Activated naive CD8-positive, alpha-beta T cell treated with anti-CD3 and anti-CD28 coated beads for 36 hours (primary cell): ENCODE measurements at regions not wholly inside any gene's neighbourhood (a gene's known extent, or its start where the extent isn't known, plus 50 kb on each side); places are given as distances from the start of the nearest gene placed in this dataset.
"Not testable (repeated sequence)": the region's sequence is repeated elsewhere in the genome, so short reads cannot be mapped to it uniquely, and the experiment has no call there.

Experiments
- DNase-seq: peaks from one replicate; pipeline ENCODE4 v3.0.0; 2021
- H3K27ac Mint-ChIP-seq: one replicate; pipeline ENCODE4 v1.8.0; 2022; ENCODE audit warnings: mild to moderate bottlenecking, moderate library complexity, mixed read lengths
- H3K27me3 Mint-ChIP-seq: one replicate; pipeline ENCODE4 v1.8.0; 2022; ENCODE audit warnings: mild to moderate bottlenecking, mixed read lengths
- H3K36me3 Mint-ChIP-seq: one replicate; pipeline ENCODE4 v1.8.0; 2021; ENCODE audit warnings: mild to moderate bottlenecking, mixed read lengths
- H3K4me1 Mint-ChIP-seq: one replicate; pipeline ENCODE4 v1.8.0; 2021; ENCODE audit warnings: mixed read lengths
- H3K4me3 Mint-ChIP-seq: one replicate; pipeline ENCODE4 v1.8.0; 2022; ENCODE audit warnings: mild to moderate bottlenecking, moderate library complexity, mixed read lengths
- H3K9me3 Mint-ChIP-seq: one replicate; pipeline ENCODE4 v1.8.0; 2022; ENCODE audit warnings: mixed read lengths

DNA sequence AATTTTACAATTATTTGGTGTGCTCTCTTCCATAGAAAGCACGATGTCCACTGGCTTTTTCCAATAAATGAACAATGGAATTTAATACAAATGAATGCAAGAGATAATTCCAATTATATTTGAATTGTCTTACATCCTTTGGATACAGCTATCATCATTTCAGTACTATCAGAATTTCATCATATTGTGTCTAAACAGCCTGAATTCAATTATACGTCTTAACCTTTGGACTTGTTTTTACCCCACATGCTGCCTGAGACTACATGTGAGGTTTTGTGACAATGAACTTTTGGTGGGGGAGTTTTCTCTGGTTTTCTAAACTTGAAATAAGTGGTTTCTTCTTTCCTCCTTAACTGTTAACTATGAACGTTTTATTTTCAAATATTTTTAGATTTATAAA lies 1176.0 kb downstream of the EPHA7 start:
- Mint-ChIP-seq H3K27me3 (no peaks in the 10 kb centered on the region), H3K27ac (no peak overlapping the region), H3K4me1 (no peaks in the 10 kb centered on the region), H3K36me3 (no peaks in the 10 kb centered on the region), H3K4me3 (no peak overlapping the region), H3K9me3 (peaks cover 1% of the 10 kb centered on the region)
- DNase-seq: no peak

DNA sequence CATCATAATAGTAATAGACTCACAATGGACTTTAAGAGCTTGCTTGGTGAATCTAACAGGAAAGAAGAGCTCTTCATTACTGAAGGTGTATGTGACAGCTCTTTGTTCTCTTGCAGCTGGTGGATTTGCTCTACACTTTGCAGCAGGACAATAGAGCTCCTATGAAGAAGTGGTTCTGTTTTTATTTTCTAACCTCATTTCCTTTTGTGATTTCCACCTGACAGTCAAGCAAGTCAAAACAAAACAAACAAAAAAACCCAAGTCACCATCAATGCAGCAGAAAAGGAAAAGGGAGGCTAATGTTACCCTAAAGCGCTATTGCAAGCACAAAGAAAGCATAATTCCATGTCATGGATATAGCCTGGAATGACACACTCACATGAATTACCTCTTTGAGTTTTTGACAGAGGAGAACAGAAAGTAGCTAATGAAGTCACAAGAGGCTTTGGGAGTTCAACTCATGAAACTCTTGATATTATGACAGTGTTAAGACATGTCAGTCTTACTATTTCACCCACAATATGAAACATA lies 1188.1 kb downstream of the EPHA7 start:
- no peak for DNase-seq
- H3K4me3 Mint-ChIP-seq: no peak overlapping the region
- H3K27me3 Mint-ChIP-seq: no peaks in the 10 kb centered on the region
- no peak overlapping the region for H3K27ac Mint-ChIP-seq
- H3K9me3 Mint-ChIP-seq: peaks cover 2% of the 10 kb centered on the region
- no peaks in the 10 kb centered on the region for H3K36me3 Mint-ChIP-seq
- no peaks in the 10 kb centered on the region for H3K4me1 Mint-ChIP-seq

DNA sequence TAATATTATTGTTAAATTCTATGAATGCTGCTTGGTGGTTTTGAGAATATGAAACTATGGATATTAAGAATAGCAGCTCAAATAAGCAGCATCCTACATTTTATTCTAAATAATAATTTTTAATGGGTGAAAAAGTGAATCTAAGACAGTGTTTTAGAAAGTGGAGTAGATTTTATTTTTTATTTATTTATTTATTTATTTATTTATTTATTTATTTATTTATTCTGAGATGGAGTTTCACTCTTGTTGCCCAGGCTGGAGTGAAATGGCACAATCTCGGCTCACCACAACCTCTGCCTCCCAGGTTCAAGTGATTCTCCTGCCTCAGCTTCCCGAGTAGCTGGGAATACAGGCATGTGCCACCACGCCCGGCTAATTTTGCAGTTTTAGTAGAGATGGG lies 1199.4 kb downstream of the EPHA7 start:
- H3K27ac Mint-ChIP-seq, H3K4me3 Mint-ChIP-seq, H3K9me3 Mint-ChIP-seq, H3K27me3 Mint-ChIP-seq, H3K4me1 Mint-ChIP-seq, H3K36me3 Mint-ChIP-seq, DNase-seq: not testable (repeated sequence)

DNA sequence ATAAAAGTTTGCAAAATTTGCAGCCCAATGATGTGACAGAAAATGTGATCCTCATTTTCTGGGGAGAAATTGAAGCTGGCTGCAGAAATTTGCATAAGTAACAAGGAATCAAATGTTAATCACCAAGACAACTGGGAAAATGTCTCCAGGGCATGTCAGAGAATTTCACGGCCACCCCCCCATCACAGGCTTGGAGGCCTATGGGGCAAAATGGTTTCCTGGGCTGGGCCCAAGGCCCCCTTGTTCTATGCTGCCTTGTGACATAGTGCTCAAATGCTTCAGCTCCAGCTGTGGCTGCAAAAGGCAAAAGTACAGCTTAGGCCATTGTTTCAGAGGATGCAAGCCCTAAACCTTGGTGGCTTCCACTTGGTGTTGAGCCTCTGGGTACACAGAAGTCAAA lies 1202.6 kb downstream of the EPHA7 start:
- Mint-ChIP-seq H3K9me3 (peaks cover 10% of the 10 kb centered on the region), H3K27ac (no peak overlapping the region), H3K4me3 (no peak overlapping the region), H3K36me3 (no peaks in the 10 kb centered on the region), H3K4me1 (no peaks in the 10 kb centered on the region), H3K27me3 (no peaks in the 10 kb centered on the region)
- DNase-seq: no peak

DNA sequence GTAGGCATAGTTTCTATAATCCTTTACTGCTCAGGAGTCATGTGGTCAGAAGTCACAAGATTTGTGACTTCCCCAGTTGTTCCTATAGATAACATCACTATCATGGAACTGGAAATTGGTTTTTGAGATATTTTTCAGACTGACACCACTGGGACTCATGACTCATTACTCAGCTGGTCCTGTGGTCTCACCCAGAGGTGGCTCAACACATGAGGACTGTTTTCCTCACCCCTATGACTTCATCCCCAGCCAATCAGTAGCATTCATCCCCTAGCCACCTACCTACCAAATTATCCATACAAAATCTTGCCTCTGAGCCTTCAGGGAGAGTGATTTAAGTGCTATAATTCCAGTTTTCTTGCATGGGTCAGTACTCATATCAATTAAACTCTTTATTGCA lies 1217.7 kb downstream of the EPHA7 start:
- Mint-ChIP-seq H3K9me3 (peaks cover 7% of the 10 kb centered on the region), H3K4me1 (no peaks in the 10 kb centered on the region), H3K27me3 (no peaks in the 10 kb centered on the region), H3K4me3 (no peak overlapping the region), H3K27ac (no peak overlapping the region), H3K36me3 (no peaks in the 10 kb centered on the region)
- no peak for DNase-seq

DNA sequence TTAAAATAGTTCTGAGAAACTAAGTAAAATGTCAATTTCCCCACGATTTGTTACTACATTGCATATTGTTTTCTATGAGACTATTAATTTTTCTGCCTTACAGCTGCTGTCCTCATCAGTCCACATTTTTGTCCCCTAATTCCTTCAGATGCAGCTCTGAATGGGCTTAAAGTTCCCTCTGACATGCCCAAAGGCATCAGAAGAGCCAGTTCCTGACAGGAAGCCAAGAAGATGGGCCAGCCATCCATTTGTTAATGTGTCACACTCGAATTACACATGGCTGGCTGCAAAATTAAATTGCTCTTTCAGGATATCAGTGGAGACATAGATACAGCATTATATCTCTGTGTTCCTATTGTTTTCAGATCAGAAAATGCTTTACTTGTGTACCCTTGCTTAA lies 1223.0 kb downstream of the EPHA7 start:
- Mint-ChIP-seq H3K9me3 (peaks cover 5% of the 10 kb centered on the region), H3K36me3 (no peaks in the 10 kb centered on the region), H3K4me1 (no peaks in the 10 kb centered on the region), H3K27ac (no peak overlapping the region), H3K27me3 (no peaks in the 10 kb centered on the region), H3K4me3 (no peak overlapping the region)
- no peak for DNase-seq

DNA sequence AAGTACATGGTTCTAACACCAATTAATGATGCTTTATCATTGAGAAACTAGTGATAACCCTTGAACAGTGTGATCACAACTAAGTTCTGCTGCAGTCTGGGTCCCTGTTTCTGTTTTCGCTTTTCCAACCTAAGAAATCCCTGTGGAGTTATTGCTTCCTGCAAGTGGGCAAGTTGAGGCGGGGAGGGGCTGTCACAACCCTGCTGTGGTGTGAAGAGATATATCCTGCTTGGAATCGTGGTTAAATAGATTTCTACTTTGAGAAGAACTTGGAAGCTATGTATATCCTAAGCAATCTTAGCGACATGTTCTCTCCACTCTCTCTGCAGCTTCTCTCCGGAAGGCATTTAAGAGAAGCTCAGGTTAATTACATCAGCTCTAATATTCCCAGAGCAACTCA lies 1223.6 kb downstream of the EPHA7 start:
- peaks cover 5% of the 10 kb centered on the region for H3K9me3 Mint-ChIP-seq
- no peaks in the 10 kb centered on the region for H3K4me1 Mint-ChIP-seq
- no peak overlapping the region for H3K4me3 Mint-ChIP-seq
- no peaks in the 10 kb centered on the region for H3K27me3 Mint-ChIP-seq
- H3K36me3 Mint-ChIP-seq: no peaks in the 10 kb centered on the region
- no peak for DNase-seq
- no peak overlapping the region for H3K27ac Mint-ChIP-seq

DNA sequence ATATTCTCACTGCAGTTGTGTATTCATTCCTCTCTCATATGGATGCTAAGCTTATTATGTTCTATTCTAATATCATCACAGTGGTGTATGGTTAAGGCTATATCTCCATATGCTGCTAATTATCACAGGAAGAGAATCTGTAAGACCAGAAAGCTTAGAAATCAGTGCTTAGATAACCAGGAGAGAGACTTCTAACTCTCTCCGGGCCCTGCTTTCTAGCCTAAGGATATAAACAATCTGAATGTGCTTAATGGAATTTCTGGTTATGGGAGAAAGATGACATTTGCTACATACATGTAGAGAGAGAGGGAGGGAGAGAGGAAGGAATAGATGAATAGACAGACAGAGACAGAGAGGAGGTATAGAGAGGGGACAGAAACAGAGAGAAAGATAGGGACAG lies 1231.3 kb downstream of the EPHA7 start:
- DNase-seq: no peak
- H3K9me3 Mint-ChIP-seq: peaks cover 4% of the 10 kb centered on the region
- no peak overlapping the region for H3K27ac Mint-ChIP-seq
- H3K36me3 Mint-ChIP-seq: no peaks in the 10 kb centered on the region
- H3K4me3 Mint-ChIP-seq: no peak overlapping the region
- H3K4me1 Mint-ChIP-seq: no peaks in the 10 kb centered on the region
- no peaks in the 10 kb centered on the region for H3K27me3 Mint-ChIP-seq

DNA sequence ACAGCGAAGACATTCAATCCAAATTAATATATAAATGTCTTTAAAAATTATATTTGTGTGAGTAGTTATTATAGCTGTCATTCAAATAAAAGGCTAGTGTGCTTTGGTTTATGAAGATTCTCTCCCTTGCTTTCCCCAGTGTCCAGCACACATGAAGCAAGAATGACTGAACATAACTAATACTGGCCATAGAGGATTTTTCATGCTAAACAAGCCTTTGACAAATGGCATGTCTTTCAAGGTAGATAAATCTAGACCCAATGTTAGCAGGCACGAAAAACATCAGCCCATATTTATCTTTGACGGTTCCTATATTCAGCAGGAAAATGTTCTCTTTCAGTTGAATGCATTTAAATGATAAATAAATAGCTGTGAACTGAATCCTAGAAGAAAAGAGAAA lies 1234.4 kb downstream of the EPHA7 start:
- Mint-ChIP-seq H3K36me3 (no peaks in the 10 kb centered on the region), H3K27me3 (no peaks in the 10 kb centered on the region), H3K27ac (no peak overlapping the region), H3K4me3 (no peak overlapping the region), H3K4me1 (no peaks in the 10 kb centered on the region), H3K9me3 (peaks cover 4% of the 10 kb centered on the region)
- DNase-seq: no peak

DNA sequence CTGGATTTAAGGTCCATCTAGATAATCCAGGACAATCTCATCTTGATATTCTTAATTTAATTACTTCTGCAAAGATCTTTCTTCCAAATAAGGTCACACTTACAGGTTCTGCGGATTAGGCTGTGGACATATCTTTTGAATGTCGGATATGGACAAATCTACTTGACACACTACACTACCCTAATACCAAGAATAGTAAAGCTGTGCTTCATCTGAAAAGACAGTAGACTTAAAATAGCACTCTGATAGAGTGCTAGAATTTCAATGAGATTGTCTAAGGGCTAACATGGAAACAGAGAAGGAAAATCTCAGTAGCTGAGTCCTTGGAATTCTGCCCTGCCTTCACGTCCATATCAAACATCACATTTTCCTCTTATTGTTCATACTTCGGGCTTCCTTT lies 1238.0 kb downstream of the EPHA7 start:
- Mint-ChIP-seq H3K27me3 (no peaks in the 10 kb centered on the region), H3K4me3 (no peak overlapping the region), H3K27ac (no peak overlapping the region), H3K4me1 (no peaks in the 10 kb centered on the region), H3K9me3 (no peaks in the 10 kb centered on the region), H3K36me3 (no peaks in the 10 kb centered on the region)
- DNase-seq: no peak

DNA sequence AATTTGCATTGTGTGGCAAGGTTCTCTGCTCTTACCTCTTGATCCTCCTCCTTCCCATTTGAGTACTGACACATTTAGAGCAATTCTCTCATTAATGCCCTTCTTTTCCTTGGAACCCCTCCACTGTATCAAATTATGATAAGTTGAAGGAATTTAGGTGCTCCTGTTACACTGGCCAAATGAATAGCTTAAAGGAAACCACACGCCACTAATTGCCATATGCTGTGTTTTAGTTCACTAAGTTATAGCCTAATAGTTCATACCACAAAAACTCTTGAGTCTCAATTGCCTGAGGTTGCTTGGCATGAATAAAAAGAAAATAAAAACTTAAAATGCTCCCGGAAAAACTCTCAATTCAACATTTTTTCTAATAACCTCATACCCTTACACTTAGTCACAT lies 1239.3 kb downstream of the EPHA7 start:
- Mint-ChIP-seq H3K27me3 (no peaks in the 10 kb centered on the region), H3K4me3 (no peak overlapping the region), H3K4me1 (no peaks in the 10 kb centered on the region), H3K9me3 (peaks cover 4% of the 10 kb centered on the region), H3K27ac (no peak overlapping the region), H3K36me3 (no peaks in the 10 kb centered on the region)
- DNase-seq: no peak

DNA sequence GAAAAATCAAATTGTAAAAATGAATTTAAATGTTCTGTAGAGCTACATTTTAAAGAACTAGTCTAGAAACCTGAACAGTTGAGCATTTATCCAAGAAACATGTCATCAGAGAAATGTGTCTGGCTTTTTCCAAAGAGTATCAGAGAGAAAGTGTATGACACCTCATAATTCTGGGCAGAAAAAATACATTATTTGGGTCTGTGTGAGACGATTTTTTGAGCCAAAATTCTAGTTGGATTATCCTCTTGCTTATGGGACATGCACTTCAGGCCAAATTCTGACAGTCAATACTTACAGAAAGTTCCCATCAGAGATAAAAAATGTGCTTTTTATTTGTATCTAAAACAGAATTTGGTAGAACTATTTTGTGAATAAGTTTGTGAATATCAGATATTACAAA lies 1242.7 kb downstream of the EPHA7 start:
- peaks cover 6% of the 10 kb centered on the region for H3K9me3 Mint-ChIP-seq
- H3K27me3 Mint-ChIP-seq: no peaks in the 10 kb centered on the region
- H3K4me1 Mint-ChIP-seq: no peaks in the 10 kb centered on the region
- H3K4me3 Mint-ChIP-seq: no peak overlapping the region
- H3K36me3 Mint-ChIP-seq: no peaks in the 10 kb centered on the region
- DNase-seq: no peak
- H3K27ac Mint-ChIP-seq: no peak overlapping the region

DNA sequence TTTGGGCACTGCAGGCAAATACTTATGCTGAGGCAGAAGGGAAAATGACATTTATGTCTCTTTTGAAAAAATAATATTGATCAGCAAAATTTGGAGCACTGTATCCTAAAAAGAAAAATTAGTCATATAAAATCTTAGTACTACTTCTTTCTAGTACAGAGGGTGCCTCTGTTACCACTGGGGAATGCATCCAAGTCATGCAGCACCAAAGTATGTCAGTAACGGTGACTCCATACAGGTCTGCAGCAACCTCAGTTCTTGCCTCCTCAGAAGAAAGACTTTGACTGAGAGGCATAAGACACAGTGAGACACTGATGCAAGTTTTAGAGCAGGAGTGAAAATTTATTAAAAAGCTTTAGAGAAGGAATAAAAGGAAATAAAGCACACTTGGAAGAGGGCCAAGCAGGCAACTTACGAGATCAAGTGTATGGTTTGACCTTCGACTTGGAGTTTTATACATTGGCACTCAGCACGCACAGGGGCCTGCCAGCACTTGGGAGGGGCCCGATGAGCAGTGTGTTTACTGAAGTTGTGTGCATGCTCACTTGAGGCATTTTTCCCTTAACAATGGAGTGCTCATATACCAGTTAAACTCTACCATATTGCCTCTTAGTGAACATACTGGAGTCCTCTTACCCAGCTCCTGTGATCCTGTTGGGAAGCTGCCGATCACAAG lies 1244.8 kb downstream of the EPHA7 start:
- H3K36me3 Mint-ChIP-seq: no peaks in the 10 kb centered on the region
- no peak overlapping the region for H3K4me3 Mint-ChIP-seq
- no peaks in the 10 kb centered on the region for H3K27me3 Mint-ChIP-seq
- no peak overlapping the region for H3K27ac Mint-ChIP-seq
- no peaks in the 10 kb centered on the region for H3K4me1 Mint-ChIP-seq
- H3K9me3 Mint-ChIP-seq: peaks cover 6% of the 10 kb centered on the region
- no peak for DNase-seq

DNA sequence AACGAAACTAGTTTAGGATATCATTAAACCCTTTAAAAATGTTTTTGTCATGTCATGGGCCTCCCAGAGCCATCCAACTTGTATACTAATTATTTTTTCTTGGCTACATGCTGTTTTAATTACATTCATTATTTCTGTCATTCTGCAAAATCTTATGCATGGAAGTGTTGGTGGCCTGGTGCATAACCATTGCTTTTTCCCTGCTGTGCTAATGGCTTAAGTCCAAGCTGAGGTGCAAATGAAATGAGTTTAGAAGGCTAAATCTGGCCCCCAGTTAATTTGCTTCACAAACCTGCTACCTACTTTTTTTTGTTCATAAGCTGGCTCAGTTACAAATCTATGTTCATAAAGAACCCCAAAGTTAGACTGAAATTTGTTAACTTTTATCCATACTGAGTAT lies 1249.9 kb downstream of the EPHA7 start:
- Mint-ChIP-seq H3K27ac (no peak overlapping the region), H3K4me3 (no peak overlapping the region), H3K27me3 (no peaks in the 10 kb centered on the region), H3K9me3 (peaks cover 3% of the 10 kb centered on the region), H3K4me1 (no peaks in the 10 kb centered on the region), H3K36me3 (no peaks in the 10 kb centered on the region)
- DNase-seq: no peak

DNA sequence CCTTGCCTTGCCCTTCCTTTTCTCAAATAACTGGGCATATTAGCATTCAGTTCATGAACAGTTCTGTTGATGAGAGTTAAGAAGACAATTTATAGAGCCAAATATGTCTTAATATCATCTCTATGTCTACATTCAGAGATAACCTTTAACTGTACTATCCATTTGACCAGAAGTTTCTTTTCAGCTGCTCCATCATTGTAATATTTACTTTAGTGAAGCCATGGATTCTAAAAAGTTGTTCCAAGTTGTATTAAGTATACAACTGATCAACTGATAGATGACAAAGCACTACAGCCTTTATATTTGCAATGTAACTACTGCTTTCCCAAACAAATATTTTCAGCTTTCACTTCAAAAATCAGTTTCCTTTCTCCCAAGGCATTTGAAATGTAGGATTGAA lies 1252.7 kb downstream of the EPHA7 start:
- peaks cover 4% of the 10 kb centered on the region for H3K9me3 Mint-ChIP-seq
- H3K27ac Mint-ChIP-seq: no peak overlapping the region
- DNase-seq: no peak
- H3K27me3 Mint-ChIP-seq: no peaks in the 10 kb centered on the region
- no peaks in the 10 kb centered on the region for H3K4me1 Mint-ChIP-seq
- no peak overlapping the region for H3K4me3 Mint-ChIP-seq
- no peaks in the 10 kb centered on the region for H3K36me3 Mint-ChIP-seq

DNA sequence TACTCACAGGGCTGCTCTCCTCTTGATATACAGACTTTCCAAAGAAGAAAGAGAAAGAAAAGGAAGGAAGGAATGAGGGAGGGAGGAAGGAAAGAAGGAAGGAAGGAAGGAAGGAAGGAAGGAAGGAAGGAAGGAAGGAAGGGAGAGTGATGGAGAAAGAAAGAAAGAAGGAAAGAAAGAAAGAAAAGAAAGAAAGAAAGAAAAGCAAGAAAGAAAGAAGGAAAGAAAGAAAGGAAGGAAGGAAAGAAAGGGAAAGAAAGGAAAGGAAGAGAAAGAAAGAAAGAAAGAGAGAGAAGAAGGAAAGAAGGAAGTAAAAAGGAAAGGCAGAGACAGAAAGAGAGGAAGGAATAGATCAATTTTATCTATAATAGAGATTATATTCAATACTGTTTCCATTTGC lies 1257.4 kb downstream of the EPHA7 start:
- H3K4me1 Mint-ChIP-seq: no peaks in the 10 kb centered on the region
- no peak for DNase-seq
- no peak overlapping the region for H3K4me3 Mint-ChIP-seq
- no peak overlapping the region for H3K27ac Mint-ChIP-seq
- no peaks in the 10 kb centered on the region for H3K36me3 Mint-ChIP-seq
- no peaks in the 10 kb centered on the region for H3K27me3 Mint-ChIP-seq
- H3K9me3 Mint-ChIP-seq: peaks cover 5% of the 10 kb centered on the region
